ENCODE measurements at regions not wholly inside any gene's neighbourhood (a gene's known extent, or its start where the extent isn't known, plus 50 kb on each side); places are given as distances from the start of the nearest gene placed in this dataset.
"Not testable (repeated sequence)": the region's sequence is repeated elsewhere in the genome, so short reads cannot be mapped to it uniquely, and the experiment has no call there.

- no peak for TF ChIP-seq CTCF (conservative IDR thresholded peaks at IDR 0.05; ENCODE audit: low read depth, low read length)
- no peak overlapping the region for H3K4me3 ChIP-seq (ENCODE audit: low read depth, low read length)
- no peak for DNase-seq (ENCODE audit: low read depth)
These were observed 224.1 kb upstream of the FGF16 start for GRCh38 chrX:77223046-77223445.

DNA sequence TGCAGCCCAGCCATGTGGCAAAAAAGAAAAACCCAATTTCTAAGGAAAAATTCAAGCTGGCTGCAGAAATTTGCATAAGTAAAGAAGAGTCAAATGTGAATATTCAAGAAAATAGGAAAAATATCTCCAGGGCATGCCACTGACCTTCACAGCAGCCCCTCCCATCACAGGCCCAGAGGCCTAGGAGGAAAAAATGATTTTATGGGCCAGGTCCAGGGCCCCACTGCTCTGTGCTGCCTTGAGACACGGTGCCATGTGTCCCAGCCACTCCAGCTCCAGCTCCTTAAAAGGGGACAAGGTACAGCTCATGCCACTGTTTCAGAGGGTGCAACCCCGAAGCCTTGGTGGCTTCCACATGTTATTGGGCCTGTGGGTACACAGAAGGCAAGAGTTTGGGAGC is 182.7 kb upstream of the FGF16 start:
- no peak for TF ChIP-seq CTCF (conservative IDR thresholded peaks at IDR 0.05; ENCODE audit: low read depth, low read length)
- H3K4me3 ChIP-seq (ENCODE audit: low read depth, low read length), result no peak overlapping the region
- DNase-seq (ENCODE audit: low read depth), result no peak

- no peak overlapping the region for H3K4me3 ChIP-seq (ENCODE audit: low read depth, low read length)
- no peak for DNase-seq (ENCODE audit: low read depth)
- TF ChIP-seq CTCF (conservative IDR thresholded peaks at IDR 0.05; ENCODE audit: low read depth, low read length), result no peak
These were observed 171.8 kb upstream of the FGF16 start for GRCh38 chrX:77275392-77275791.

DNA sequence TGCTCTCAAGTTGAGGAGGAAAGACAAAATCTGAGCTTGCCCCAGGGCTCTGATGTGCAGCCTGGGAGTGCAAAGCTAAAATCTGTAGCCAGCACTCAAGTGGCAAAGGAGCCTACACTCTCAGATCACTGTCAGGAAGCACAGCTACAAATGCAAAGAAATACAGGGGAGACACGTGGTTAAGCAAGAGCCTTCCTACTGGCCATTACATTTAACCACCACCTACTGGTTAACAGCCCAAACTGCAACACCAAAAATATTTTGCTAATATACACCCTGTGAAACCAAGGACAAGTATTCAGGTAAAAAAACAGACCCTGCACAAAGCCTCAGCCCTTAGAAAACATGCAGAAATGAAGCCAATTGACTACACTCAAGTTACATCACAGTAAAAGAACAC is 170.4 kb upstream of the FGF16 start:
- no peak for DNase-seq (ENCODE audit: low read depth)
- H3K4me3 ChIP-seq (ENCODE audit: low read depth, low read length), result no peak overlapping the region
- TF ChIP-seq CTCF (conservative IDR thresholded peaks at IDR 0.05; ENCODE audit: low read depth, low read length), result no peak

DNA sequence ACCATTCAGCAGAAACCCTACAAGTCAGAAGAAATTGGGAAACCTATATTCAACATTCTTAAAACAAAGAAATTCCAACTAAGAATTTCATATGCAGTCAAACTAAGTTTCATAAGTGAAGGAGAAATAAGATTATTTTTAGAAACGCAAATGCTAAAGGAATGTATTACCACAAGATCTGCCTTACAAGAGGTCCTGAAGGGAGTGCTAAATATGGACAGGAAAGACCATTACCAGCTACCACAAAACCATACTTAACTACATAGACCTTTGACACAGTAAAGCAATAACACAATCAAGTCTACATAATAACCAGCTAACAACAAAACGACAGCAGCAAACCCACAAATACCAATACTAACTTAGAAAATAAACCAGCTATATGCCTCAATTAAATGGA is 169.3 kb upstream of the FGF16 start:
- no peak overlapping the region for H3K4me3 ChIP-seq (ENCODE audit: low read depth, low read length)
- DNase-seq (ENCODE audit: low read depth), result no peak
- TF ChIP-seq CTCF (conservative IDR thresholded peaks at IDR 0.05; ENCODE audit: low read depth, low read length), result no peak

DNA sequence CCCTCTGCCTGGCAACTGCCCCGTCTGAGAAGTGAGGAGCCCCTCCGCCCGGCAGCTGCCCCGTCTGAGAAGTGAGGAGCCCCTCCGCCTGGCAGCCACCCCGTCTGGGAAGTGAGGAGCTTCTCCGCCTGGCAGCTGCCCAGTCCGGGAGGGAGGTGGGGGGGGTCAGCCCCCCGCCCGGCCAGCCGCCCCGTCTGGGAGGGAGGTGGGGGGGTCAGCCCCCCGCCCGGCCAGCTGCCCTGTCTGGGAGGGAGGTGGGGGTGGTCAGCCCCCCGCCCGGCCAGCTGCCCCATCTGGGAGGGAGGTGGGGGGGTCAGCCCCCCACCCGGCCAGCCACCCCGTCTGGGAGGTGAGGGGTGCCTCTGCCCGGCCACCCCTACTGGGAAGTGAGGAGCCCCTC is 167.8 kb upstream of the FGF16 start:
- H3K4me3 ChIP-seq (ENCODE audit: low read depth, low read length); DNase-seq (ENCODE audit: low read depth): not testable (repeated sequence)

- DNase-seq (ENCODE audit: low read depth), result no peak
- TF ChIP-seq CTCF (conservative IDR thresholded peaks at IDR 0.05; ENCODE audit: low read depth, low read length), result no peak
- no peak overlapping the region for H3K4me3 ChIP-seq (ENCODE audit: low read depth, low read length)
These were observed 153.7 kb upstream of the FGF16 start for GRCh38 chrX:77293331-77293995.
